GM18873 (cell line): ENCODE measurements at regions not wholly inside any gene's neighbourhood (a gene's known extent, or its start where the extent isn't known, plus 50 kb on each side); places are given as distances from the start of the nearest gene placed in this dataset.
"Not testable (repeated sequence)": the region's sequence is repeated elsewhere in the genome, so short reads cannot be mapped to it uniquely, and the experiment has no call there.

ENCODE experiments used
- ATAC-seq: cut with Tn5 transposase; IDR thresholded peaks from one replicate; pipeline ENCODE4 v1.9.1; 2021; ENCODE audit warnings: mild to moderate bottlenecking, moderate library complexity, moderate number of reproducible peaks; ENCODE audit not compliant: unreplicated experiment, low FRiP score

- ATAC-seq = no peak
Observed at GRCh38 chr5:106660681-106661080, 1010.1 kb downstream of the EFNA5 start.

DNA sequence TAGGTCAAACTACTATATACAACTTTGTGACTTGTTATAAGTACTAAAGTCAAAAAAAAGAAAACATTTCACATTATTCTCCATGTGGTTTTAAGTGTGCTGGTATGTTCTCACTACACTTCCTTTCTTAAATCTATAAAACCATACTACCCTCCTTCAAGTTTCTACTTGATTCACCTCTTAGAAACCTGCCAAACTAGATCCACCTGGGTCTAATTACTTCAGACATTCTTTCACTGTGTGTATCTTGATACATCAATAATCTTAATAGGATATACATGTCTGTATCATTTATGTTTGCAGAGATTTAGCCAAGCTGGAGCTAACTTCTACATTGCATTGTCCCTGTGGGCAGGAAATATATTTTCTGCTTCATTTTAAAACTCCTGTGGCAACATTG, 1012.6 kb downstream of the EFNA5 start:
- ATAC-seq = no peak

- no peak for ATAC-seq
Observed at GRCh38 chr5:106656821-106657220, 1013.9 kb downstream of the EFNA5 start.

DNA sequence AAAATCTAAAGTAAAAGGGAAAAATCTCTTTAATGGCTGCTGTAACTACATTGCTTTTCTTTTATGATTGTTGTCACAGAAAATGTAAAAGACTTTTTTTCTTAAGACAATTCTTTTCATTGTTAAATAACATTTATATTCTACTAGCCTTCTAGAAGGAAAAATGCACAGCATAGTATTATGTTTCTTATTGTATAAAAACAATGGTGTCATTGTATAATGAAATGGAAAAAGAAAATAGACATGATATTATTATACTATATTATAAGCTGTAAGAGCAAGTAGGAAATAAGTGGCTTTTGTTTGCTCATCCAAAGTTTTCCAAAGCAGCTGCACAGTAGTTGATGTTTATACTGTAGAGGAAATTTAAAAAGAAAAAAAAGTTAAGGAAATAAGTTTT, 1021.7 kb downstream of the EFNA5 start:
- no peak for ATAC-seq

GRCh38 chr5:106648401-106648800, 1022.3 kb downstream of the EFNA5 start:
- ATAC-seq = no peak

GRCh38 chr5:106646106-106646505, 1024.6 kb downstream of the EFNA5 start:
- no peak for ATAC-seq

DNA sequence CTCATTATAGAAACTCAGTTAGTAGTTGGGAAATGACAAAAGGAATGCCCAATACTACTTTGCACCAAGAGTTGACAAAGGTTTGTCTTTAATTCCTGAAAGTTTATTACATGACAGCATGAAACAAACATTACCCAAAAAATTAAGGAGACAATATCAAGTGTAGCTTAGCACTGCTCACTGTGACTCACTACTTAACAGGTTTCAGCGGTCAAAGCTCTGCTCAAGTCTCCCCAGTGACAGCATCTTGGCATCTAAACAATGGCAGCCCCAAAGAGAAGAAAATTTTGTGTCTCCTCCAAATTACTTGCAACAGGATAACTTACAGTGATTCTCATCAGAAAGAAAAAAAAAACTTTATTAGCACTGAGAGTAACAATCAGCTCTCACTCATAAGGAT, 1030.2 kb downstream of the EFNA5 start:
- ATAC-seq = no peak

GRCh38 chr5:106639488-106639887, 1031.2 kb downstream of the EFNA5 start:
- no peak for ATAC-seq

DNA sequence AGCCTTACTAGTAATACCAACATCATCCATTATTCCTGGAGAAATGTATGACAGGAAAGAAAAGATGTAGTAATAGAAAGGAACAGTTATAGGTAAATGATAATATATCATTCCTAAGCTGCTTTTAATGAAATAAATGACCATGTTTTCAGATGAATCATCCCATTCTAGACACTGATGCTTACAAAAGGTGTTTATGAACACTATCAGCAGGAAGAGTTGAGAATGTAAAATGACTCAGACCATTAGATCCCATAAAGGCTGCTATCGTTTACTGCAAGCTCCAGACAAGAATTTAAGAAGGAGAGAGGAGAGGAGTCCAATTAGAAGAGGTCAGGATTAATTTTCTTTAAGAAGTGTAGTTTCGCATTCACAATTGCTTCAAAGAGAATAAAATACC, 1033.5 kb downstream of the EFNA5 start:
- no peak for ATAC-seq

DNA sequence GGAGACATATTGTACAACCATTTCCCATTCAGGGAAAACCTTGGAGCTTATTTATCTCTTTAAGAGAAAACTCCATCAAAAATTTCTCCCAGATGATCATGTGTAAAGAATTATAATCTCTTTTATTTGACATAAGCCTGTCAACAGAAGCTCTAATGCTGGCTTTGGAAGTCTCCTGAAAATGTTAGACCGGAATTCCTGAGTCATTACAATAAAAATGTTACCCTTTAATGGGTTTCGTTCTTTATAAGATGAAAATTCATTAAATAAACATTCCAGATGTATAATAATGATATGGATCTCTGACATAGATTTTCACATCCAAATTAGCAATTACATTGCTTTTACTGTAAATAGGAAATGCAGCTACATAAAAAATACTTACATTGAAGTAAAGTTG, 1036.4 kb downstream of the EFNA5 start:
- ATAC-seq = no peak

DNA sequence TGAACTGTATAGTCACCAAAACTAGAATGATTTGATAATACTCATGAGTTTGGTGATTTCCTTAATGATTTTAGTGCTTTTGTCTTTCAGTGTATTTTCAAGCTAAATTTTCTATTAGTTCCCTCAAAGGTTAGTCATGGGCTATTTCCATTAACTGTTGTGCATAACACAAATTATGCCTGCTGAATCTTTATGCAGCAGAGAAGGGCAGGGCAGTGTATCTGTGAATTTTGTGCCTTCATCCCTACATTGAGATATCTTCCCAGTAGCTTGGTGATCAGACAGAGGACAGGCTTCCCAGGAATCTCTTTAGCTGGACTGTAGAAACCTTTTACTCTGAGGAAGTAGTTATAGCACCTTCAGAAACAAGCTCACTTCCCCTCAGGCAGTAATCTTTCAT, 1036.9 kb downstream of the EFNA5 start:
- no peak for ATAC-seq

DNA sequence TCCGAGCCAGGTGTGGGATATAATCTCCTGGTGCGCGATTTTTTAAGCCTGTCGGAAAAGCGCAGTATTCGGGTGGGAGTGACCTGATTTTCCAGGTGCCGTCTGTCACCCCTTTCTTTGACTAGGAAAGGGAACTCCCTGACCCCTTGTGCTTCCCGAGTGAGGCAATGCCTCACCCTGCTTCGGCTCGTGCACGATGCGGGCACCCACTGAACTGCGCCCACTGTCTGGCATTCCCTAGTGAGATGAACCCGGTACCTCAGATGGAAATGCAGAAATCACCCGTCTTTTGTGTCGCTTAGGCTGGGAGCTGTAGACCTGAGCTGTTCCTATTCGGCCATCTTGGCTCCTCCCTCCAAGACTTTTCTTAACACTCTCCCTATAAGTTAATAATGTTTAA, 1042.3 kb downstream of the EFNA5 start:
- not testable (repeated sequence) for ATAC-seq

- ATAC-seq = no peak
Observed at GRCh38 chr5:106610041-106610440, 1060.7 kb downstream of the EFNA5 start.

DNA sequence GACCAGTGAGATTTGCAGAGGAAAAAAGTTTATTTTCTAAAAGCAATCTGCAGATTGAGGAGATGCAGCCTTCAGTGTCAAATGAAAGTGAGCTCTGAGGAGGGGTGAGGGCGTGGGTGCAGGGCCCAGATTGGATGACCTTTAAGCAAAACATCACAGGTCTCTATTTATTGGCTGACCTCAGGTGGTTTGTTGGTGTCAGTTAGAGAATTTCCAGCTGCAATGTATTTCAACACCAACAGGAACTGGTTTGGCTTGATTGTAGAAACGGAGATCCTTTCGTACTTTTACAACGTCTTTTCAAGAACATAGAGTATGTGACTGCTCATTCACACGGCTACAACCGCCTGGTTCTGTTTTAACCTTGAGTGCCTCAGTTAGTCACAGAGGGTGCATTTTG, 1069.1 kb downstream of the EFNA5 start:
- ATAC-seq = no peak

- no peak for ATAC-seq
Observed at GRCh38 chr5:106600803-106601202, 1069.9 kb downstream of the EFNA5 start.

- ATAC-seq = no peak
Observed at GRCh38 chr5:106595864-106596263, 1074.9 kb downstream of the EFNA5 start.

GRCh38 chr5:106584268-106584667, 1086.5 kb downstream of the EFNA5 start:
- no peak for ATAC-seq

DNA sequence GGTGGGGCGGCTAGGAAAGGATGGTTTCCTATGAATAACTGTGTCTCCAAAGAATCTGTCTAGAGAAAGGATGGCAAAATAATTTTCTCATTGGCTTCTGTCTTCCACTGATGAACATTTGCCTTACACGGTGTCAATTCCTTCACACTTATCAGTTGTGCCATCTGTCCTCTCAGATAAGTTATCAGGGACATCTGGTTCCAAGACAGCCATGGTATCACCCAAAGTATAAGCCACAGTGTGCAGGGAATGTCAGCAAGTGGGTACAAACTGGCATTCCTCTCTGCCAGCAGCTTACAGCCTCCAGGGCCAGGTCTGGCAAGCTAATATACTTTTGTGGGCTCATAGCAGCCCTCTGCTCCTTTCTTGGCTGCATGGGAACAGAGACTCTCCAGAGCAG, 1092.0 kb downstream of the EFNA5 start:
- no peak for ATAC-seq

GRCh38 chr5:106574820-106575219, 1095.9 kb downstream of the EFNA5 start:
- no peak for ATAC-seq

DNA sequence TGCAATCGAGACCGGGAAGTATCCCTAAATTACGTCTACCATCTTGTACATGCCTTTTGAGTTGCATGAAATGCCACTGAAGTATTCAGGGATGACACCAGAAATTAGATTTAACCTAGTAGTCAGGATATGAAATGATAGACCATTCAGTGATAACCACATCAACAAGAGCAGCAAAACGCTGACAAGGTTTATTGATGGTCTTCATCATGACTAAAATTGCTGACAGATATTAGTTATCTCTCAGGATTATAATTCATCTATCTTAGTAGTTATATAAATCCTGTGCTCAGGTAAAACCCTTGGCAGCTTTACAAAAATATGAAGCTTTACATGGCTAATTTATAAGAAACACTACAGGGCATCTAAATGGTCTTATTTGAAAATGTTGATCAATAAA, 1104.7 kb downstream of the EFNA5 start:
- no peak for ATAC-seq

GRCh38 chr5:106545325-106545724, 1125.4 kb downstream of the EFNA5 start:
- no peak for ATAC-seq

DNA sequence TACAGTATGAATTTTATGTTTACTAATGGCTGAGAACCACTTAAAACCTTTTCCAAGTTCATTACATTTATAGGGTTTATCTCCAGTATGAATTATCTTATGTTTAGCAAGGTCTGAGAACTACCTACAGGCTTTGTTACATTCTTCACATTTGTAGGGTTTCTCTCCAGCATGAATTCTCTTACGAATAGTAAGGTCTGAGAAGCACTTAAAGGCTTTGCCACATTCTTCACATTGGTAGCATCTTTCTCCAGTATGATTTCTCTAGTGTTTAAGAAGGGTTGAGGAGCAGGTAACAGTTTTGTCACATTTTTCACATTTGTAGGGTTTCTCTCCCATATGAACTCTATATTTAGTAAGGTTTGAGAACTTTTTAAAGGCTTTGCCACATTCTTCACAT, 1127.4 kb downstream of the EFNA5 start:
- ATAC-seq = no peak

DNA sequence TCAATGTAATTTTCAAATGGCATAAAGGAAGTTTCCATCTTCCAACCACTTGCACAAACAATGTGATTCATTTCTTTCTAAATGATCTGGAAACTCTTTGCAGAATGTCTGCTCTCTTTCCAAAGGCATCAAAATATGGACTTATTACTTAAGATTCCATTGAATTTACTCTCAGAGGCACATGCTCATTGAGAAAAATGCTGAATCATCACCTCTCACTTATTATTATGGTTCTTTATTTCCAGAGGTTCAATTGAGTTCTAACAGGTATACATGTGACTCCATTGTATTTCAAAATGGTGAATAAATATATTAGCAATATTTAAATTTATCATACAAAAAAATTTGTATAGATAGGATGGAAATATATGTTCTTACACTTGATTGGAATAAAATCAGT, 1140.6 kb downstream of the EFNA5 start:
- no peak for ATAC-seq
